Peyer's patch (tissue), 4 donors: ENCODE measurements at regions not wholly inside any gene's neighbourhood (a gene's known extent, or its start where the extent isn't known, plus 50 kb on each side); places are given as distances from the start of the nearest gene placed in this dataset.
"Not testable (repeated sequence)": the region's sequence is repeated elsewhere in the genome, so short reads cannot be mapped to it uniquely, and the experiment has no call there.

Experiments used
- CTCF ChIP-seq, 6 experiments: fragments of 450-650 bp in 4 of 6; fragments of 200-600 bp in 2 of 6; sonication (generic) in 1 of 6; IDR thresholded peaks; one replicate each; pipeline ENCODE4 v1.5.1; 2017 to 2019; ENCODE audit warnings: antibody characterized with exemption in 6 of 6, mild to moderate bottlenecking in 3 of 6, moderate library complexity in 1 of 6
- POLR2A ChIP-seq, 2 donors: fragments of 450-650 bp; IDR thresholded peaks; one replicate each; pipeline ENCODE4 v1.5.1; 2017; ENCODE audit warnings: antibody characterized with exemption in 2 of 2, mild to moderate bottlenecking in 2 of 2, moderate library complexity in 2 of 2

GRCh38 chr4:4106923-4107322, 119.8 kb downstream of the OTOP1 start:
- TF ChIP-seq POLR2A, CTCF (IDR thresholded peaks at IDR 0.05): not testable (repeated sequence)
